GM12892 (cell line): ENCODE measurements at regions not wholly inside any gene's neighbourhood (a gene's known extent, or its start where the extent isn't known, plus 50 kb on each side); places are given as distances from the start of the nearest gene placed in this dataset.

Experiments
- POLR2A ChIP-seq: IDR thresholded peaks from 2 replicates; pipeline ENCODE4 v1.6.1; 2011; ENCODE audit warnings: low read depth, low read length, control low read depth
- POLR2AphosphoS5 ChIP-seq: IDR thresholded peaks from 2 replicates; pipeline ENCODE4 v1.6.1; 2011; ENCODE audit warnings: low read depth, low read length, control low read depth
- TAF1 ChIP-seq: IDR thresholded peaks from 2 replicates; pipeline ENCODE4 v1.6.1; 2011; ENCODE audit warnings: low read depth, mild to moderate bottlenecking, control low read depth, low read length, borderline replicate concordance

DNA sequence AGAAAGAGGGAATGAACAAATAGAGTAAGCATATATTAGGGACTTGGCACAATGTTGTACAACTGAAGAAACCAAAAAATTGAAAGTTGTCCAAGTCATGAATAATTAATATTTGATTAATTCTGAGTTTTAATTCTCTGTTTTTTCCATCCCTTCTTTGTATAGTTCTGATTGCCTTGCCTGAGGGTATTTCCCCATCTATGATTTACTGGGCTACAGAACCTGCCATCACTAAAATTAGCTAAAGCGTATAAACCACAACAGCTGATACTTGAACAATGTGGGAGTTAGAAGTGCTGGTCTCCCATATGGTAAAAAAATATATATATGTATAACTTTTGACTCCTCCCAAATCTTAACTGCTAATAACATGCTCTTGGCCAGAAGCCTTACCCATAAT lies 1253.5 kb upstream of the CDH6 start:
- no peak for TF ChIP-seq POLR2AphosphoS5
- no peak for TF ChIP-seq POLR2A
- TF ChIP-seq TAF1, result no peak
